ENCODE measurements at regions not wholly inside any gene's neighbourhood (a gene's known extent, or its start where the extent isn't known, plus 50 kb on each side); places are given as distances from the start of the nearest gene placed in this dataset.
A peak's percentile ranks its signal among the peaks of the same experiment; 100 is the strongest.

DNA sequence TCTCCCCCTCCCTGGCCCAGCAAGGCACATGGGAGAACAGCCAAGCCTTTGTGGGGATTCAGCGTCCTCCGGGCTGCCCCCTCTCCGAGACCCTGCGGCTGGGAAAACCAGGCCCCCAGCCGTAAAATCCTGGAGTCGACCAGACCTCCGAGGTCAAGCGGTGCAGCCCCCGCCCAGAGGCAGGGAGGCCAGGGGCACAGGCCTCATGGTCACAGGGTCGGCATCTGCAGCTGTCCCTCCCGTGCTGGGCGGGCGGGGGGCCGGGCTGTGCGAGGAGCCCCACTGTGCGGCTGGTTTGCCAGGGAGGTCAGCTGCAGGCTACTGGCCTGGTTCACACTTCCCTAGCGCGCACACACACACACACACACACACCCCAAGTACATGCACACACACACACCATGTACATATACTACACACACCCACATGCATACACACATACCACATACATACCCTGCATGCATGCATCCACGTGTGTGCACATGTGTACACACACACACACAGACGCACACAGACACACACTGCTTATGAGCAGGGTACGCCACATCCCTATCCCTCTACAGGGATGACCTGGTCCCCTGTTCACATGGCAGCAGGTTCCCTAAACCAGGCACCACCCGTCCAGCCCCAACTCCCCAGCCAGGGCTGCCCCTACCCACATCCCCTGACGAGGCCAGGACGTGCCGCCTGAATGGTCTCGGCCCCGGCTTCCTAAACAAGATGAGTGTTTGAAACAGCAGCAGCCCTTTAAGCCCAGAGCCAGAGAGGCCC, 108.9 kb upstream of the CIBAR2 start:
- Histone ChIP-seq H3K36me3 (ENCODE audit: control insufficient read depth in 5 of 5, insufficient read depth in 5 of 5, low read length in 5 of 5) (no peaks in the 10 kb centered on the region), H3K27me3 (ENCODE audit: control insufficient read depth in 5 of 5, insufficient read depth in 4 of 5, low read length in 5 of 5) (no peaks in the 10 kb centered on the region), H3K9ac (ENCODE audit: low read length in 5 of 5) (no peak overlapping the region), H3K9me3 (ENCODE audit: control insufficient read depth in 5 of 5, low read length in 5 of 5) (no peaks in the 10 kb centered on the region), H3K27ac (ENCODE audit: low read depth, low read length) (no peak overlapping the region), H3K4me1 (ENCODE audit: control insufficient read depth in 5 of 5, insufficient read depth in 5 of 5, low read length in 5 of 5) (peaks cover 8 to 33% (median 22%) of the 10 kb centered on the region in 5 donors), H3K4me3 (ENCODE audit: low read depth in 1 of 5, low read length in 5 of 5) (no peak overlapping the region)

DNA sequence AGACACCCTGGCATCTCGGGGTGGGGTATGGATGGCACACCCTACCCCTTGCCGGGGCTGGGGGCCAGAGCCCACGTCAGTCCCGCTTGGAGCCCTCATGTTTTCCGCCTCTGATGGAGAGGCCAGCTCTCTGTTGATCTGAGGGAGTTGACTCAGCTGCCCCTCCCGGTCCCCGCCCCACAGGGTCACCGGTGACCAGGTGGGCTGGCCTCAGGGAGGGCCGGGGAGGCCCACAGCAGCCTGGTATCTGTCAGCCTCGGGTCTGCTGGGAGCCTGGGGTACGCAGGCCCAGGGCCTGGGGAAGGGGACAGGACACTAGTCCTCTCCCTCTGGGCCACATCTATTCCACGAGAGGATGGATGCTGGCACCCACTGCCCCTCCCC, 109.5 kb upstream of the CIBAR2 start:
- Histone ChIP-seq H3K4me3 (ENCODE audit: low read depth in 1 of 5, low read length in 5 of 5) (no peak overlapping the region), H3K9ac (ENCODE audit: low read length in 5 of 5) (no peak overlapping the region), H3K27ac (ENCODE audit: low read depth, low read length) (no peak overlapping the region)

DNA sequence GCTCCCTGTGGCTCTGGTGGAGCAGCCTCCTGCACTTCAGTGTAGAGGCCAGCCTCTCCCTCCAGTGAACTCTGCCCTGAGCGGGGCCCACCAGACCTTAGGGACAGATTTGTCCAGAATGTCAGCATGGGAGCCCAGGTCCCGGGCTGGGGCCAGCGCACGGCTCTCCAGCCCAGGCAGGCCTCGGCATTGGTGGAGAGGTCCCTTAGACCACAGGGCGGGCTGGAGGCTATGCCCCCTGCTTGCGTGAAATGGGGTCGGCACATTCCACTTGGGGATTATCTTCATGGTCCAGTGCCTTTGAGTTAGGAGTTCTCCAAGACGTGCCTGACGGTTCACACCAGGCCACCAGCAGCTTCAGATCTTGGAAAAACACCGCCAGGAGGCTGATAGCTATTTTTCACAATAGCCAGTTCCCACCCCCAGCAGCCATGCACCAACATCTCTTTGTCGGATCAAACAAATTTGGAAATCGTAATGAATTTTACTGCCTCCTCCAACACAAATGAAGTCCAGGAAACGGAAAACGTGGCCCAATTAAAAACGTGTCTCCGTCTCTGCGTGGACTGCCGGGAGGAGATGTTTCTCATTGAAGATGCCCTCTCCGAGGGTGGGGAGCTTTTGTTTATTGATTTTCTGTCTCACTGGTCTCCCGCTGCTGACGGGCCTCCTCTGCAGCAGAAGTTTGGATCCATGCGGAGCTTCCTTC, 110.0 kb upstream of the CIBAR2 start:
- Histone ChIP-seq H3K4me3 (ENCODE audit: low read depth in 1 of 5, low read length in 5 of 5) (no peak overlapping the region), H3K36me3 (ENCODE audit: control insufficient read depth in 5 of 5, insufficient read depth in 5 of 5, low read length in 5 of 5) (no peaks in the 10 kb centered on the region), H3K4me1 (ENCODE audit: control insufficient read depth in 5 of 5, insufficient read depth in 5 of 5, low read length in 5 of 5) (peaks cover 8 to 36% (median 22%) of the 10 kb centered on the region in 5 donors), H3K27me3 (ENCODE audit: control insufficient read depth in 5 of 5, insufficient read depth in 4 of 5, low read length in 5 of 5) (no peaks in the 10 kb centered on the region), H3K27ac (ENCODE audit: low read depth, low read length) (no peak overlapping the region), H3K9me3 (ENCODE audit: control insufficient read depth in 5 of 5, low read length in 5 of 5) (no peaks in the 10 kb centered on the region), H3K9ac (ENCODE audit: low read length in 5 of 5) (no peak overlapping the region)

More for the DNA sequence above, 109.5 kb upstream of the CIBAR2 start:
- Histone ChIP-seq H3K27me3 (ENCODE audit: control insufficient read depth in 5 of 5, insufficient read depth in 4 of 5, low read length in 5 of 5) (no peaks in the 10 kb centered on the region), H3K36me3 (ENCODE audit: control insufficient read depth in 5 of 5, insufficient read depth in 5 of 5, low read length in 5 of 5) (no peaks in the 10 kb centered on the region), H3K4me1 (ENCODE audit: control insufficient read depth in 5 of 5, insufficient read depth in 5 of 5, low read length in 5 of 5) (peaks cover 8 to 33% (median 22%) of the 10 kb centered on the region in 5 donors), H3K9me3 (ENCODE audit: control insufficient read depth in 5 of 5, low read length in 5 of 5) (no peaks in the 10 kb centered on the region)

DNA sequence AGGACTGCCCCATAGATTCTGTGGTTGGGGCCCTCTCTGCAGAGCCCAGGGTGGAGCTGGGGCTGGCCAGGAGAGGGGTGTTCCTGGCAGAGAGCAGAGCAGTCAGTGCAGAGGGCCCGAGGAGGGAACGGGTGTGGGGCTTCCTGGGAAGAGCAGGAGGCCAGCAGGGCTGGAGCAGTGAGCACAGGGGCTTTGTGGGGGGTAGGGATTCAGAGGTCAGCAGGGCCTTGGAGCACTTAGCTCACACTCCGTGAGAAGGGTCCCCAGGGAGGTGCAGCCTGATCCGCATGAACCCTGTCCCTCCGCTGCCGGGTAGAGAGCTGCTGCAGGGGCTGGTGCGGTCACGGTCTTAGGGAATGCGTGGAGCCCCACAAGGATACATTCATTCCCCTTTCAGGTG, 113.0 kb upstream of the CIBAR2 start:
- Histone ChIP-seq H3K4me1 (ENCODE audit: control insufficient read depth in 5 of 5, insufficient read depth in 5 of 5, low read length in 5 of 5) (peaks cover 3 to 40% (median 24%) of the 10 kb centered on the region in 5 donors), H3K4me3 (ENCODE audit: low read depth in 1 of 5, low read length in 5 of 5) (no peak overlapping the region), H3K36me3 (ENCODE audit: control insufficient read depth in 5 of 5, insufficient read depth in 5 of 5, low read length in 5 of 5) (no peaks in the 10 kb centered on the region), H3K27ac (ENCODE audit: low read depth, low read length) (no peak overlapping the region), H3K9ac (ENCODE audit: low read length in 5 of 5) (no peak overlapping the region), H3K9me3 (ENCODE audit: control insufficient read depth in 5 of 5, low read length in 5 of 5) (no peaks in the 10 kb centered on the region), H3K27me3 (ENCODE audit: control insufficient read depth in 5 of 5, insufficient read depth in 4 of 5, low read length in 5 of 5) (no peaks in the 10 kb centered on the region)

DNA sequence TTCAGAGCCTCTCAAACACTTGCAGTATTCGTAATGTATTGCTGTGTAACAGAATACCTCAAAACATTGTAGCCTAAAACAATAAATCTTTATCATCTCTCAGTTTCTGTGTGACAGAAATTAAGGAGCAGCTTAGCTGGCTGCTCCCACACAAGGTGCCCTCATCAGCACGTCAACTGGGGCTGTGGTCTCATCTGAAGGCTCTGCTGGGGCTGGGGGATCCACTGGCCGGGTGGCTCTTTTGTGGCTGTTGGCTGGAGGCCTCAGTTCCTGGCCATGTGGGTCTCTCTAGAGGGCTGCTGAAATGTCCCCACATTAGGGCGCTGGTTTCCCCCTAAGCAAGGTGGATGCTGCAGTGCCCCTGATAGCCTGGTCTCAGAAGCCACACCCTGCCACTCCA, 113.4 kb upstream of the CIBAR2 start:
- no peaks in the 10 kb centered on the region for H3K27me3 ChIP-seq (ENCODE audit: control insufficient read depth in 5 of 5, insufficient read depth in 4 of 5, low read length in 5 of 5)

DNA sequence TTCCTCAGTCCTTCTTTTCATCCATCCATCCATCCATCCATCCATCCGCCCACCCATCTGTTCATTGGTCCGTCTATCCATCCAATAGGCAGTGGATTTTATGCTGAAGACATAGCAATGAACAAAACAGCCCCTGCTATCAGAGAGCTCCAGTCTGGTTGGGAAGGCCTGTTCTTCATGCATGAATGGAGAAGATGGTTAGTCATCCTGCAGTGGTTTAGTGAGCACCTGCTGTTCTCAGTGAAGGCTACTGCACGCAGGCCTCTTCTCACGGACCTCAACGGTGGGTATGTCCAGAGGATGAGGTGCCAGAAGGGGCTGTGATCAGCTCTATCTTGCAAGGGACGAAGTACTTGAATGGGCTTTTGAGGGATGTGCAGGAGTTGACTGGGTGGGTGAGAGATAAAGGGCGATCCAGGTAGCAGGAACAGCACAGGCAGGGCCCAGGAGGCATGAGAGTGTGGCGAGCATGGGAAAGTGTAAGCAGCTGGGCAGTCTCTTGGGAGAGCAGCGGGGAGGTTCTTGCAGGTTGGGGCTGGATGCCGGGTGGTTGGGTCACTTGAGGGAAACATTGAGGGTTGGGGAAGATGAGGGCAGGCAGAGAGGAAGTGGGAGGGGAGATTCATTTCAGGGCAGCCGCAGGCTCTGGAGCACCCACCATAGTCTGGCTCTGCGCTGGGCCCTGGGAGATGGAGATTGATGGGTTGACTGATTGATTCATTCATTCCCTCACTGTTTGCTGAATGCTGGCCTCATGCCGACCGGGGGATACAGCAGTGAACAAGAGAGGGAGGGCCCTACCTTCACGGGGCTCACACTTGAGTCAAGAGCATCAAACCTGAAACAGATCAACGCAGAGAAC, 115.0 kb upstream of the CIBAR2 start:
- Histone ChIP-seq H3K36me3 (ENCODE audit: control insufficient read depth in 5 of 5, insufficient read depth in 5 of 5, low read length in 5 of 5) (no peaks in the 10 kb centered on the region), H3K4me1 (ENCODE audit: control insufficient read depth in 5 of 5, insufficient read depth in 5 of 5, low read length in 5 of 5) (peaks cover 9 to 40% (median 30%) of the 10 kb centered on the region in 5 donors), H3K4me3 (ENCODE audit: low read depth in 1 of 5, low read length in 5 of 5) (no peak overlapping the region), H3K27me3 (ENCODE audit: control insufficient read depth in 5 of 5, insufficient read depth in 4 of 5, low read length in 5 of 5) (no peaks in the 10 kb centered on the region), H3K9me3 (ENCODE audit: control insufficient read depth in 5 of 5, low read length in 5 of 5) (no peaks in the 10 kb centered on the region), H3K9ac (ENCODE audit: low read length in 5 of 5) (no peak overlapping the region), H3K27ac (ENCODE audit: low read depth, low read length) (no peak overlapping the region)

More for the DNA sequence above, 113.4 kb upstream of the CIBAR2 start:
- Histone ChIP-seq H3K4me3 (ENCODE audit: low read depth in 1 of 5, low read length in 5 of 5) (no peak overlapping the region), H3K27ac (ENCODE audit: low read depth, low read length) (no peak overlapping the region), H3K9ac (ENCODE audit: low read length in 5 of 5) (no peak overlapping the region), H3K9me3 (ENCODE audit: control insufficient read depth in 5 of 5, low read length in 5 of 5) (no peaks in the 10 kb centered on the region), H3K4me1 (ENCODE audit: control insufficient read depth in 5 of 5, insufficient read depth in 5 of 5, low read length in 5 of 5) (peaks cover 3 to 35% (median 20%) of the 10 kb centered on the region in 5 donors), H3K36me3 (ENCODE audit: control insufficient read depth in 5 of 5, insufficient read depth in 5 of 5, low read length in 5 of 5) (no peaks in the 10 kb centered on the region)

DNA sequence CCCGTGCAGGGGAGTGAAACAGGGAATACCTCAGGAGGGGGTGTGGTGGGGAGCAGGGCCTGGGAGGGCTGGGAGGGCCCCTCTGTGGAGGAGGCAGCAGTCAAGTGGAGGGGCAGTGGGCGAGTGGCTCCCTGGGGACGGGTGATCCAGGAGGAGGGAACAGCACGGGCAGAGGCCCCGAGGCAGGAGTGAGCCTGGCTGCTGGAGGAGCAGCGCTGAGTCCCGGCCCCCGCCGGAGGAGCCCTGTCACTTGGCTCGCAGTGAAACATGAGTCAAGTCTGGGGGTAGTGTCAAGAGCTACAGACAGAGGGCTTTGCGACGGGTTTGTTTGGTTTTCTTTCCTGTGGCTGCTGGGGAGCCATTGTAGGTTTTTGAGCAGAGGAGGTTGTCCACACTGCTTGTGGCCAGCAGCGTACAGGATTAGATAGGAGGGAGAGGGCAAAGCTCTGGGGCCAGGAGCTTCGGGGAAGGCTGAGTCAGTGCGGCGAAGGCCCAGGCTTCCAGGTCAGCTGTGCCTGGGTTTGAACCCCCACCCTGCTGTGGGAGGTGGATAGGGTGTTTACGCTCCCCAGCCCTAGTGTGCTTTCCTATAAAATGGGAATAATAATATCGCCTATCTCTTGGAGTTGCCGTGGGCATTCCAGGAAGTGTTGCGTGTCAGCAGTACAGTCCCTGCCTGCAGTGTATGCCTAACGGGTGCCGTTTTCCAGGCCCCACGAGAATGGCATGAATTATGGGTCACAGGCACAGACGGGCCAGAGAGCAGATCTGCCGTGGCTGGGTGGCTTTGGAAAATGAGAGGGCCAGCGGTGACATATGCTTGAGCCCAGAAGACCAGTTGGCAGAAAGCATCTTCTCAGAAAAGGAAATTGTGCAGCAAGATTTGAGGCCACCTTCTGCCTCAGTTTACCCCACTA, 115.9 kb upstream of the CIBAR2 start:
- Histone ChIP-seq H3K9ac (ENCODE audit: low read length in 5 of 5) (peak overlapping the region in 1 of 5 donors; percentile 41), H3K27ac (ENCODE audit: low read depth, low read length) (no peak overlapping the region), H3K27me3 (ENCODE audit: control insufficient read depth in 5 of 5, insufficient read depth in 4 of 5, low read length in 5 of 5) (no peaks in the 10 kb centered on the region), H3K36me3 (ENCODE audit: control insufficient read depth in 5 of 5, insufficient read depth in 5 of 5, low read length in 5 of 5) (no peaks in the 10 kb centered on the region), H3K4me3 (ENCODE audit: low read depth in 1 of 5, low read length in 5 of 5) (no peak overlapping the region), H3K4me1 (ENCODE audit: control insufficient read depth in 5 of 5, insufficient read depth in 5 of 5, low read length in 5 of 5) (peaks cover 13 to 49% (median 37%) of the 10 kb centered on the region in 5 donors), H3K9me3 (ENCODE audit: control insufficient read depth in 5 of 5, low read length in 5 of 5) (no peaks in the 10 kb centered on the region)

DNA sequence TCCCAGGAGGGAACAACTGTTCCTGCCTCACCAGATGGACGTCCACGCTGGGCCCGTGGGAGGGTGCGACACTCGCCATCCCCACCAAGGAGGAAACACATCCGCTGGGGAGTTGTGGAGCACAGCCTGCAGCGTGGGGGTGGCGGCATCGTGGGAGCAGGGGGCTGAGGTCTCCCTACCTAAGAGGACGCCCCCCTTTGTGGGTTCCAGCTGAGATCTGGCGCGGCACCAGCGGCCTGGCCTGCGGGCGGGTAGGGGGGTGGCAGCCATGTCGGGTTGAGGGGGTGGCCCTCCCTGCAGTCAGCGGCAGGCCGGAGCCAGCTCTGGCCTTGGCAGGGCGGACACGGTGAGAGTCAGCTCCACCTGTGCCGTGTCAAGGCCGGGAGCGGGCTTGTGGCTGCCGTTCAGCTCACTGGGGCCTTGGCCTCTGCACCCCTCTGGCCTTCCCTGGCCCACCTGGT, 116.7 kb upstream of the CIBAR2 start:
- H3K9me3 ChIP-seq (ENCODE audit: control insufficient read depth in 5 of 5, low read length in 5 of 5): no peaks in the 10 kb centered on the region
- no peak overlapping the region for H3K4me3 ChIP-seq (ENCODE audit: low read depth in 1 of 5, low read length in 5 of 5)
- no peak overlapping the region for H3K9ac ChIP-seq (ENCODE audit: low read length in 5 of 5)
- H3K27me3 ChIP-seq (ENCODE audit: control insufficient read depth in 5 of 5, insufficient read depth in 4 of 5, low read length in 5 of 5): no peaks in the 10 kb centered on the region
- H3K4me1 ChIP-seq (ENCODE audit: control insufficient read depth in 5 of 5, insufficient read depth in 5 of 5, low read length in 5 of 5): peaks cover 13 to 55% (median 45%) of the 10 kb centered on the region in 5 donors
- H3K36me3 ChIP-seq (ENCODE audit: control insufficient read depth in 5 of 5, insufficient read depth in 5 of 5, low read length in 5 of 5): no peaks in the 10 kb centered on the region
- H3K27ac ChIP-seq (ENCODE audit: low read depth, low read length): no peak overlapping the region

DNA sequence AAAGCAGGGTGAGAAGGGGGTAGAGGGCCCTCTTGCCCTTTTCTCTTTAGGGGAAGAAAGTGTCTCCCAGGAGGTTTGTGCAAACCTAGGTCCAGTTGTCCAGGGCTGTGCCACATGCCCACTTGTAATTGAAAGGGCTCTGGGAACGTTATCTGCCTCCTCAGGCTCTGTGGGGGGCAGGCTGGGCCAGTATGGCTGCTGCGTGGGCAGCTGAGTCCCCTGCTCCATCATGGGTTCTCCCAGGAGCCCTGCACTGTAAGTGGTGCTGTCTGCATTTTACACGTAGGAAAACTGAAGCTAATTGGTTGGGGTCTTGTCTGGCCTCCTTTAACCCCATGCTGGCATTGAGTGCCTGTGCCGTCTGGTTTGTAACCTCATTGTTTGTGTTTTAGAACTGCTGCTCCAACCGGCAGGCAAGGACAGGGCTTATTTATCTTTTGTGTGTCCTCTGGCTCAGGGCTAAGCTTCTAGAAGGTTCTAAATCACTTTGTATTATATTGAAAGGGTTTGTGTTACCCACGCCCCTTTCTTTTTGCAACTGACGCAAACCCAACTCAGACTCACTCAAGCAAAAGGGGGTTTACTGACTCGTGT, 117.7 kb upstream of the CIBAR2 start:
- no peaks in the 10 kb centered on the region for H3K9me3 ChIP-seq (ENCODE audit: control insufficient read depth in 5 of 5, low read length in 5 of 5)
- H3K9ac ChIP-seq (ENCODE audit: low read length in 5 of 5): no peak overlapping the region
- no peak overlapping the region for H3K27ac ChIP-seq (ENCODE audit: low read depth, low read length)
- H3K4me1 ChIP-seq (ENCODE audit: control insufficient read depth in 5 of 5, insufficient read depth in 5 of 5, low read length in 5 of 5): peaks cover 13 to 62% (median 50%) of the 10 kb centered on the region in 5 donors
- H3K4me3 ChIP-seq (ENCODE audit: low read depth in 1 of 5, low read length in 5 of 5): no peak overlapping the region
- H3K36me3 ChIP-seq (ENCODE audit: control insufficient read depth in 5 of 5, insufficient read depth in 5 of 5, low read length in 5 of 5): no peaks in the 10 kb centered on the region
- no peaks in the 10 kb centered on the region for H3K27me3 ChIP-seq (ENCODE audit: control insufficient read depth in 5 of 5, insufficient read depth in 4 of 5, low read length in 5 of 5)

Measured in subcutaneous abdominal adipose tissue (tissue), 5 donors.